ENCODE measurements at regions not wholly inside any gene's neighbourhood (a gene's known extent, or its start where the extent isn't known, plus 50 kb on each side); places are given as distances from the start of the nearest gene placed in this dataset.
"Not testable (repeated sequence)": the region's sequence is repeated elsewhere in the genome, so short reads cannot be mapped to it uniquely, and the experiment has no call there.

DNA sequence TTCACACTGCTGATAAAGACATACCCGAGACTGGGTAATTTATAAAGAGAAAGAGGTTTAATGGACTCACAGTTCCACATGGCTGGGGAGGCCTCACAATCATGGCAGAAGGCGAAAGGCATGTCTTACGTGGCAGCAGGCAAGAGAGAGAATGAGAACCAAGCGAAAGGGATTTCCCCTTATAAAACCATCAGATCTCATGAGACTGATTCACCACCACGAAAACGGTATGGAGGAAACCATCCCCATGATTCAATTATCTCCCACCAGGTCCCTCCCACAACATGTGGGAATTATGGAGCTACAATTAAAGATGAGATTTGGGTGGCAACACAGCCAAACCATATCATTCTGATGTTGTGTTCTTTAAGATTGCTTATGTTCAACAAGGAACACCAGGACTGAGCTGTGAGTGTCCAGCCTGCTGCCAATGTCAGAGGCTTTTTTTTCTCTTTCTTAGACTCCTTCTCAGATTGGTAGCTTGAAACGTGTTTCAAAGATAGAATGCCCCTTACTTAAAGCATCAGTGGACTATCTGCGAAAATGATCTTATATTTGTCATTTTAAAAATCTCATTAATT, 124.1 kb upstream of the TWIST2 start:
- DNase-seq (ENCODE audit: low read depth): not testable (repeated sequence)

DNA sequence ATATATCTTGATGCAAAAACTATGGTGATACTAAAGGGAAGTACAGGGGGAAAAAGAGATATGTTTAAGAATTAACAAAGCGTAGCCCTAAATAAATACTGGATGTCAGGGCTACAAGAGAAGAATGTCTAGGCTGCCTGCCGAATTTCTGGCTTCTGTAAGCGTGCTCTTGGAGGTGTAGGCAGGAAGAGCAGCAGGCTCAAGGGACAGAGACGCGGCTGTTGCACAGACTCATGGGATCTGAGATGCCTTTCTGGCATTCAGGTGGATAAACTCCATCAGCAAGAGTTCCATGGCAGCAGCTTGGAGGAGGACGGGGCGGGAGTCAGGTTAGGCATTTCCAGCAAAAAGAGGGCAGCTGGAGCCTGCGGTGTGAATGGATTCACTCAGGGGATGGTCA, 123.2 kb upstream of the TWIST2 start:
- no peak for DNase-seq (ENCODE audit: low read depth)

DNA sequence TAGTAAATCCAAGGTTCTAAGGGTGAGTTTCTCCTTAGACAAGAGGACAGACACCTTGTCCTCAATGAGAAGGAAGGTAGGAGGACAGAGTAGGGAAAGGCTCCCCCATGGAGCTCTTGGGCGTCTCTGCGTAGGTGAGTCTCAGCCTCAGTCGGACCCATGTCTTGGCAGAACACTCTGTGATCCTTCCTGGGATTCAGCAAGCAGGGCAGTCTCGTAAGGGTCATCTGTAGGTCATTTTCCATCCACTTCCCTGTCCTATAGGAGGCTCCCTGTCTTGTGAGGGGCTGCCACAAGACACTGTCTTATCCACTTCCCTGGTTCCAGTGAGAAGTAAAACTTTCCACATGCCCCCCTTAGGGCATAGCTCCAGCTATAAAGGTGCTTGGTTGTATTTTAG, 122.6 kb upstream of the TWIST2 start:
- DNase-seq (ENCODE audit: low read depth): no peak

DNA sequence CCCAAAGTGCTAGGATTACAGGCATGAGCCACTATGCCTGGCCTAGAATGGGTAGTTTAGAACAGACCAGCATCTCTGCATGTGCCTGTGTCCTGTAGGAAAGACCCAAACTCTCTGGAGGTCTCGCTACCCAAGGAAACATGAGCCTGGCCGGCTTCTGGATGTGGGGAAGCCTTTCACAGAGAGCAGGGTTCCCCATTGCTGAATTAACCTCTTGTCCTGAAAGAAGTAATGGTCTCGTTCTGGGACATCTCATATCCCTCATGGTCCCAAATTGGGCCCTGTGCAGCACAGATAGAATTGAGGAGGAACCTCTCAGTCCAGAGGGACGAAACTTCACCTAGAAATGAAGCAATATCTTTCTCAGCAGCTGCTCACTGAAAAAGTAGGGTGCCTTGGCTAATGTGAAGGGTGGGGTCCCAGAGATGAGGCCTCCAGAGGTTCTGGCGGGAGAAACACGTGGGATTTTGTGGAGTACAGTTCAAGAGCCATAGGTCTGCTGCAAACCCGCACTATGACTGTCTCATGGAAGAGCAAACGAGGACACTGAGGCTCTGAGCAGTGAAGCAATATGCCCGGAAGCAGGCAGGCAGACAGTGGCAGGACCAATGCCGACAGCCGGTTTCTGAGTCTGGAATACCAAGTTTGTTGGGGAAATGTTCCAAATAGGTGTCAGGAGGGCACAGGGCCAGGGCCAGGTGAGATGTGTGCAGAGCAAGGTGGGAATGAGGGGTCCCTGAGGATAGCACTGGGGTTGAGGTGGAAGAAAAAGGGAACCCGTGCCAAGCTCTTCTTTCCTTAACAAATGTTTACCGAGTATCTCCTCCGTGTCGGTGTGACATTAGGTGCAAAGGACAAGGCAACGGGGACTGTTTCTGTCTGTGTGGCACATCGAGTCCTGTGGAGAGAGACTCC, 121.0 kb upstream of the TWIST2 start:
- no peak for DNase-seq (ENCODE audit: low read depth)

DNA sequence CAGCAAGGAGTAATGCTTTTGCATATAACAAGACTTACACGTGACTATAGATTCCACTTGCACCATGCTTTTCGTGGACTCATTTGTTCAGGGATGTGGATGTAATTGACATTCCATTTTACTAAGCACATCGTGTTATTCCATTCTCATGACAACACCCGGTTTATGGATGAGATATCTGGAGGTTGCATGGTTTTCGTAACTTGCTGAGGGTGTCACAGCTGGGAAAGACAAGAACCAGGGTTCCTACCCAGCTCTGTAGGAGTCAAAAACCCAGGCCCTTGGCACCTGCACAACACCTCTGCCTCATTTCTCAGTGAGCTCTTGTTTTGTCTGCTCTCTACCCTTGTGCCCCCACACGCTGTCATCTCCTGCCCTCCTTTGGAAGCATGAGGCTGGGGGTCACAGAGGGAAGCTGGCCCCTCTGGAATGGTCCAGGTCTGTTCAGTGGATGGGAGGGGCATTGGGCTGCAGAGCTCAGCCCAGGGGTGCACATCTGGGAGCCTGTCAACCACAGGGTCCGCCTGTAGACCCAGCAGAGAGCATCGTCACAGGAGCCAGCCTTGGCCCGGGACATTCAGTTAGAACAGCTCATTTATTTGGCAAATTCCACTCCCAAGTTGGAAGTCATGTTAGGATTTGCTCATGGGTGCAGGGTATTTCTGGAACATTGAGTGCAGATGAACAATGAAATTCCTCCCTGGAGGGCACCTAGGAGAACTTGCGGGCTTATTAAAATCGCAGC, 120.1 kb upstream of the TWIST2 start:
- no peak for DNase-seq (ENCODE audit: low read depth)

DNA sequence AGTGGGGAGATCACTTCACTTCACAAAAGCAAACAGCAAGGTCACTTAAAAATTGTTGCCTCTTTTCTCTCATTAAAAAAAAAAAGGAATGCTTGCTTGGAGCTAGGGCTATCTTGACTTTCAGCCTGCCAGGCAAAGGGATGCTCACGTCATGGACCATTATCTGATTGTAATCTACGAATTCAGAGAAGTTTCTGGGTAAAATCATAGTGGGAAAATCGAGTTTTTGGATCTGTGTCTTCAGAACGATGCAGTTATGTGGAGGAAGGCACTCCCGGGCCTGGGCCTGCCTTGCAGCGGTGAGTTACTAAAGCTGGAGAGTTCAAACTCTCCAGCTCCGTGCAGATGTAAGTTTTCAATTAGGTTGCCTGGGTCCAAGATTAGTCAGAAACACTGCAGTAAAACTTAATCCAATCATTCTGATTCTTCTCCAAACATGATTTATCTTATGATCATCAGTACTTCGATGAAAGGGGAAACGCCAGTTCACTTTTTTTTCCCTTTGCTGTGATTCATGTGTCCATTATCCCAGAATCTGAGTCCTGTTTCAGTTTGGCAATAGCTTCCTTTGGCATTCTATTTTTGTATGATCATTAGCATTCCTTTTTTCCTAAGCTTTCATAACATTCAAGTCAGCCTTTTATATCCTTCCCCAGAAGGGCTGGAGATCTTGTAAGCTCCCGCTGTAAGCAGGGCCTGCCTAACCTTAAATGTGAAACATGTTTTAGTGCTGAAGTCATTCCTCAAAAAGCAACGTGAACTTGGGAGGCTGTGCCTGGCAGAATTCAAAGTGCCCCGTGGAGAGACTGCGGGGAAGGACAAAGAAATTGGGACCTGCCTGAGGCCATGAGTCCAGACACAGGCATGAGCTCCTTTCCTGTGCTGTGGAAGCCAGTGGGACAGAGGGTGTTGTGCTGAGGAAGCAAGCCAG, 119.3 kb upstream of the TWIST2 start:
- DNase-seq (ENCODE audit: low read depth): no peak

DNA sequence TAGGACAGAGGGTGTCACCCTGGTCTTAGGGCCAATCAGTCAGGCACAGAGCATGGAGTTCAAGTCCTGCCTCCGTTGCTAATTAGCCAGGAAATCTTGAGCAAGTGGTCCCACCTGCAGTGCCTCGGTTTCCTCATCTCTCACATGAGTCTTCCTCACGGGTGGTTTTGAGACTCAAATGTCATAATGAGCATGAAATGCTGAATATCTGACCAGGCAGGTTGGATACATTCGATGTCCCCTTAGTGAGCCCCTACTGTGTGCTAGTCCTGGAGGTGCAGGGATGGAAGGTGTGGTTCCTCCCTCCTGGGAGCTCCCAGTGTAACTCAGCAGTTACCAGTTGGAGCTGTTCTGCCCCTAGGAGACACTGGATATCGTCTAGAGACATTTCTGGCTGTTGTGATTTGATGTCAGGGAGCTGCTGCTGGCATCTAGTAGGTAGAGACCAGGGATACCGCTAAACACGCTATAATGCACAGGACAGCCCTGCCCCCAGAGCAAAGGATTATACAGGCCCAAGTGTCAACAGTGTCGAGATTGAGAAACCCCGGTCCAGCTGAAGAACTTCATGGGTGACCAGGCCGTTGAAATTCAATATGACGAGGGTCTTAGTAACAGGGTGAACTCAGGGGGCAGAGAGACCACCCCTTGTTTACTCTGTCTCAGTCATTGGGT, 118.5 kb upstream of the TWIST2 start:
- no peak for DNase-seq (ENCODE audit: low read depth)

DNA sequence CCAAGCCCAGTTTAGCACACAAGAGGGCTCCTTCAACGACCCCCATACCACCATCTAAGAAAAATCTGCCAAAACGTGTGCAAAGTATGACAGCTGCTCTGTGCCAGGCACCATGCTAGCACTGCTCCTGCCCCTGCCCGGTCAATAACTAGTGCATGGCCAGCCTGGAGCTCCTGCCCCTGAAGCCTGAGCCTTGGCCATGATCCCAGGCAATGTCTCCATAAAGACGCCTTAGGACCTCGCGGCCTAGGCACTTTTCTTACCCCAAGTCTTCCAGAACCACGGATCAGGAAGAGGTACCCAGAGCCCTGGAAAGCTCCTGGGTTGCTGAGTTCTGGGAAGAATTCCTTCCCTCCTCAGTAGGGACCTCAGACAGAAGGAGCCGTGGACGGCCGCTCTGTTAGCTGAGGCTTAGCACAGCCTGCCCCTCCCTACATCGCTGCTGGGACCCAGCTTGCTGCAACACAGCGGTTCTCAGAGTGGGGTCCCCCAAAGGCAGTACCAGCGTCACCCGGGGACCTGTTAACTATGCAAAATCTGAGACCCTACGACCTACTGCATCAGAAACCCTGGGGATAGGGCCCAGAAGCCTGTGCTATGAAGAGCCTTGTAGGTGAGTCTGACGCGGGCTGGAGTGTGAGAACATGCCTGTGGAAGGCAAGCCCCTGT, 117.8 kb upstream of the TWIST2 start:
- DNase-seq (ENCODE audit: low read depth): no peak

DNA sequence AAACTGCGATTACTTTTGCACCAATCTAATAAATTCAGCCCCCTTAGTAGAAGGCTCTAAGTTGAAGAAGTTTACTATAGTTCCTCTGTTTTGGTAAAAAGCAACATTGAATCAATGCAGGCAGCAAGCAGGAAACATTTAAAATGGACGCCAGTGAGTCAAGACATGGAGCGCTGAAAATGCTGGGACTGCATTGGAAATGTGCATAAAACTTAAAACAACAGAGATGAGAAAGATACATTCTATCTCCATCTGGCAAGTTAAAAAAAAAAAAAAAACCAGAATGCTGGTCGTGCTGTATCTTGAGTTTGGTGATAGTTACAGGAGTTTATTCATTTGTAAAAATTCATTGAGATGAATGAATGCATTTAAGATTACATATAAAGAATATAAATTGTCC, 117.0 kb upstream of the TWIST2 start:
- no peak for DNase-seq (ENCODE audit: low read depth)

DNA sequence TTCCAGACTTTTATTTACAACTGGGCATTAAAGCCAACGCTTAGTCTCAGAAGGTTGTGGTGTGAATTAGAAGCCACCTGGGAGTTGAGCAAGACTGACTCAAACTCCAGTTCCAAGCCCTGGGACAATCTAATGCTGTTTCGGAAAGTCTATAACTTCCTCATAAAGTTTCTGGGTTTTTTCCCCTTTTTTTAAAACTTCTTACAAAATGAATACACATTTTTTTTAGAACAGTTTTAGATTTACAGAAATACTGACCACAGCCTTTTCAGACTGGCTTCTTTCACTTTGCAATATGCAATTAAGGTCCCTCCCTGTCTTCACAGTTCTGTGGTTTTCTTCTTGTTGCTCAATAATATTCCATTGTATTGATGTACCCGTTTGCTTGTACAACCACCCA, 115.9 kb upstream of the TWIST2 start:
- no peak for DNase-seq (ENCODE audit: low read depth)

DNA sequence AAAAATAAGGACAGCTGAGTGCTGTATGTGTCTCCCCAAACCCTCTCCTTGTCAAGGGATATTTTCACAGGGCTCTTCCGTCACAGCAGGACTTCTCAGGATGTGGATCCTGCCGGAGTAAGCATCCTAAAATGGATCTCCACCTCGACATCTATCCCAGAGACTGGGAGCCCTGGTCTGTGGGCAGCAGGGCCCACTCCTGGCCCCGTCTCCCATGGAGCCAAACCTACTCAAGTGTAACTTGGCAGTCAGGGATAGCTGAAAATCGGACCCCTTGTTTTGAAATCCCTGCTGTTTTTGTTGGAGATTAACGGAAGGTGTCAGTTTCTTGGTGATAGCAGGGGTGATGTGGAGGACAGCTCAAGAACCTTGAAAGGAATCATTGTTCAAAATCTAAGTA, 109.0 kb upstream of the TWIST2 start:
- no peak for DNase-seq (ENCODE audit: low read depth)

DNA sequence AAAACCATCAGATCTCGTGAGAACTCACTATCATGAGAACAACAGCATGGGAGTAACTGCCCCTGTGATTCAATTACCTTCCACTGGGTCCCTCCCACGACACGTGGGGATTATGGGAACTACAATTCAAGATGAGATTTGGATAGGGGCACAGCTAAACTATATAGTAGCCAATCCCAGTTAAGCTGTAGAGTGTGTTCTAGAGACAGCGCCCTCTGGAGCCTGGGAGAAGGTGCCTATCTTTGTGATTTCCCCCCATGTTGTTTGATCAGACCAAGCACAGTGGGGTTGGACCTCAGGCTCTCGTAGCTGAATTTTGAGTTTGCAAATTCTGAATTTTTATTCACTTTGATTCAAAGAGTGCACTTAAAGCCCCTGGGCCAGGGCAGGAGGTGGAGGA, 108.2 kb upstream of the TWIST2 start:
- no peak for DNase-seq (ENCODE audit: low read depth)

DNA sequence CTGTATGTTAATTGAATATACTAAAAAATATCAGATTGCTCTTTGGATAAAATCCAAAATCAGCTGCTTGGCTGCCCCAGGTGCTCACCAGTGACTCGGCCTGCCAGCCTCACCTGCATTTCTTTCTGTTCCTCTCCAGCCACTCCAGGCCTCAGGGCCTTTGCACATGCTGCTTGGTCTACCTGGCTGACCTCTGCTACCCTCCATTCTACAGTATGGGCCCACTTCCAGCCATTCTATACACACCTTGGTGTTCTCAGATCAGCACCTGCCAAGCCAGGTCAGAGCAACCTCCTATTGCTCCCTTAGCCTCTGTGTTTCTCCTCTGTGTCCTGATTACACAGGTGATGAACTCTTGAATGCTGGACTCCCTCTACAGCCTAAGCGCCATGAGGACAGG, 106.6 kb upstream of the TWIST2 start:
- DNase-seq (ENCODE audit: low read depth): no peak

DNA sequence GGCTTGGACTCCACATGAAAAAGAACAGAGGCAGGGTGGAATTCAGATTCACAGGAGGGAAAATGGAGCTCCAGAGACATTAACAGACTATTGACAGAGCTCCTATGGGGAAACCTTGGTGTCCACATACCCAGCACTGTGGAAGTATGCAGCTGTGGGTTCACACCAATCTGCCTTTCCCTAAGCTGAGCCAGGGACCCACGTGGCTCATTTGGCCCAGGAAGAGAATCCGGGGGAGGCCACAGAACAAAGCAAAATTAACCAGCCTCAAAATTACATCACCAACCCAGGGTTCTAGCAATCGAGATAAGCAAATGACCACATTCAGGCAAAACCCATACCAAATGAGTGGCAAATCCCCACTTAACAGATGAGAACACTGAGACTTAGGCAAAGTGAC, 105.8 kb upstream of the TWIST2 start:
- DNase-seq (ENCODE audit: low read depth): no peak

DNA sequence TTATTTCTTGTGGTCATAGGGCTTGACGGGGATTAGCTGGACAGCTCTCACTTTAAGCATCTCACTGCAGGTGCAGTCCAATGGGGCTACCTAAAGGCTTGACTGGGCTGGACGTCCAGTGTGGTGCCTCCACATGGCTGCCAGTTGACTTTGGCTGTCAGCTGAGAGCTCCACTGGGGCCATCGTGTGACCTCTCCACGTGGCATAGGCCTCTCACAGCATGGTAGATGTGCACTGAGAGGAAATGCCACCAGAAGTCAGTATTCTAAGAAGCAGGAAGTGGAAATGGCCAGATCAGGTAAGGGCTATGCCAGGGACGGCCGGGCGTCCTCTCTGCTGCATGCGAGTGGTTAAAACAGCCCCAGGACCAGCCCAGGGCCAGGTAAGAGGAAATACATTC, 105.2 kb upstream of the TWIST2 start:
- no peak for DNase-seq (ENCODE audit: low read depth)

DNA sequence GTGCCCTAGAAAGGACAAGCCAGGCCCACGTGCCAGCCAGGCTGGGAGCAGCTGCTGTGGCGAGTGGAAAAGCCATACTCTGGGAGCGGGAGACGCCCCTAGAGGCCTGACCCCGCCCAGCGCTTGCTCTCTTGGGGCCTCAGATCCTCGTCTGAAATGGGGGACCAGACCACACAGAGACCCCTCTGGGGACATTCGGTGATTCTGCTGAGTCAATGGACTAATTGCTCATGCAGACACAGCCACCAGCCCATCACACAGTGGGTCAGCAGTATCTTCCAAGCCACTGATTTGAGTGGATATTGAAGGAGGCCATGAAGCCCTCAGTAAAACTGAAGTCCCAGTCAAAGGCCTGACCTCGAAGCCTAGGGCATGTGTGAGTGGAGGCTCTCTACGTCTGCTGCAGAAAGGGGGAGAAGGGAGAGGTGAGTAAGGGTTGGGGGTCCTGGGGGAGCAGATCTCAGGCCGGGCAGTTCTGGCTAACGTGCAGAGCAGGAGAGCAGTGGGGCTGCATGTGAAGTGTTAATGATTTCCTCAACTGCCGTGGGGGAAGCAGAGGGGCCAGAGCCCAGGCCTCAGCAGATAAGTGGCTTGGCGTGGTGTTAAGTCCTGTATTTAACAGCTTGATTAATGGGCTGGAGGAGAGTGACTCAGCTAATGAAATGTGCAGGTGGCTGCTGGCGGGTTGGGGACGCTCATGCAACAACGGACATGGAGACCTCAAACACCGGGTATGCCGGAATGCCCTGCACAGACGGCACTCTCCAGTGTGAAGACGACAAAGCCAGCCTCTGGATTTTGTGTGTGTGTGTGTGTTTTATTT, 104.4 kb upstream of the TWIST2 start:
- no peak for DNase-seq (ENCODE audit: low read depth)

DNA sequence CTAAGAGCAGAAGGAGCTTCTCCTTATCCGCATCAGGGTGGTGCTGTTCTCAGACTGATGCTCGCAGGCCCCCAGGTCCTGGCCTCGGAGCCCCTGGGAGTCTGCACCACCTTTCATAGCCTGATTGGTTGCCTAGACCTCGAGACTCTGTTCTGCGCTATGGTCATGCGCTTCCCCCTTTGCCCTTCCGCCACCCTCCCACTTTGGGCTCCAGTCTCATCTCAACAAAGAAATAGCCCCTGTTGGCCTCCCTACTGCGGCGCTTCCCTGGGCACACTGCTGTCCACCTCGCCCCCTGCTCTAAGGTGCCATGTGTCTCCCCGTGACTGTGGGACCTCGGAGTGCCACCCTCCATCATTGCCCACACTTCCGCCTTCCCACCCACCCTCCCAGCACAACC, 102.9 kb upstream of the TWIST2 start:
- no peak for DNase-seq (ENCODE audit: low read depth)

DNA sequence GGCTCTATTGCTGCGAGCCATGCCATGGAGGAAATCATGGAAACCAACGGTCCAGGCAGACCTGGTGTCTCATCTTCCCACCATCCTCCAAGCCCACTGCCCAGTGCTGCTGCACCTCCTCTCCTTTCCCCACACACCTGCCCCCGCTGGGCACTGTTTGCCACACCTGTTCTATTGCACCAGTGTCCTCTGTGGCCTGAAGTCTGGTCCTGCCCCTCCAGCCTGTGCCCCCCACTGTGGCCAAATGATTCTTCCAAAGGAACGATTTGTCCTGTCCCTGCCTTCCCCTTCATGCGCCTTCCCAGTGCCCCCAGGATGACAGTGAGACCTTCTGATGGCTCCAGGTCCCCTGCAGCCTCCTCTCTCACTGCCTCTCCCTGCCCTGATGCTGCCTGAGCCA, 101.9 kb upstream of the TWIST2 start:
- DNase-seq (ENCODE audit: low read depth): no peak

DNA sequence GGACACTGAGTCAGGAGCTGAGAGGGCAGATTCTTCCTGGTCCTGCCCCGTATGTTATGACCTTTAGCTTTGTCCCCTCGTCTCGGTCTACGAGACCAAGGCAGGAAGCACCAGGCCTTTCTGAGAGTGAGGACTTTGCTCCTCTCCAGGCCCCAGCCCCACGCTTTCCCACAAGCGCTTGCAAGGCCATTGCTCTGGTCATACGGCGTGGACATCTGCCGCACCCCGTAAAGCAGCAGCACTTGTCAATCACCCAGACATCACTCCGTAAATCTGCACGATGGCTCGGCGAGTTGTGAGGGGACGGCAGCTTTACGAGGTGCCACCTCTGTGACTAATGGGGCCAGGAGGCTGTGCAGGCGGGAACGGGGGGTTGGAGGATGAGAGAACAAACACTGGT, 100.8 kb upstream of the TWIST2 start:
- DNase-seq (ENCODE audit: low read depth): no peak

DNA sequence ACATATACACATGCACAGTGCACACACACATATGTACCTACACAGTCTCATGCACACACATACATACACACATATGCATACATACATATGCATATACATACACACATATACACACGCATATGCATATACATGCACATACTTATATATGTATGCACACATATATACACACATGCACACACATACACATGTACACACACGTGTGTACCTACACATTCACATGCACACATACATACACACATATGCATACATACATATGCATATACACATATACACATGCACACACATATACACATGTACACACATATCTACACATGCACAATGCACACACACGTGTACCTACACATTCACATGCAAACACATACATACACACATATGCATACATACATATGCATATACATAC, 100.3 kb upstream of the TWIST2 start:
- DNase-seq (ENCODE audit: low read depth): no peak

Data from activated T-helper 9 cell treated with anti-CD3 and anti-CD28 coated beads, Interleukin-2, amount 50 U/mL, for 16 hours (primary cell).